Renal pelvis (tissue), 1 donor: ENCODE measurements at regions not wholly inside any gene's neighbourhood (a gene's known extent, or its start where the extent isn't known, plus 50 kb on each side); places are given as distances from the start of the nearest gene placed in this dataset.
A peak's percentile ranks its signal among the peaks of the same experiment; 100 is the strongest.

Experiments
- DNase-seq: peaks from one replicate; pipeline ENCODE4 v3.0.0-alpha.2; 2013

GRCh38 chr5:8138884-8139283 is 269.9 kb downstream of the MTRR start:
- no peak for DNase-seq

DNA sequence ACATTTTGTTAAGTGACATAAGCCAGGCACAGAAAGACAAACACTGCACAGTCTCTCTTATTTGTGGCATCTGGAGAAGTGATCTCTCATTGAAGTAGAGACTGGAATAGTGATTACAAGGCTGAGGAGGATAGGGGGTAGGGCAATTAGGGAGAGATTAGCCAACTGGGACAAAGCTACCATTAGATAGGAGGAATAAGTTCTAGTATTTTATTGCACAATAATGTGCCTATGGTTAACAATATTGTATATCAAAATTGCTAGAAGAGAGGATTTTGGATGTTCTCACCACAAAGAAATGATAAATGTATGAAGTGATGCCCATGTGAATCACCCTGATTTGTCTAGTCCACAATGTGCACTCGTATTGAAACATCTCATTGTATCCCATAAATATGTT is 281.8 kb downstream of the MTRR start:
- no peak for DNase-seq

GRCh38 chr5:8156706-8157105 is 287.8 kb downstream of the MTRR start:
- no peak for DNase-seq

DNA sequence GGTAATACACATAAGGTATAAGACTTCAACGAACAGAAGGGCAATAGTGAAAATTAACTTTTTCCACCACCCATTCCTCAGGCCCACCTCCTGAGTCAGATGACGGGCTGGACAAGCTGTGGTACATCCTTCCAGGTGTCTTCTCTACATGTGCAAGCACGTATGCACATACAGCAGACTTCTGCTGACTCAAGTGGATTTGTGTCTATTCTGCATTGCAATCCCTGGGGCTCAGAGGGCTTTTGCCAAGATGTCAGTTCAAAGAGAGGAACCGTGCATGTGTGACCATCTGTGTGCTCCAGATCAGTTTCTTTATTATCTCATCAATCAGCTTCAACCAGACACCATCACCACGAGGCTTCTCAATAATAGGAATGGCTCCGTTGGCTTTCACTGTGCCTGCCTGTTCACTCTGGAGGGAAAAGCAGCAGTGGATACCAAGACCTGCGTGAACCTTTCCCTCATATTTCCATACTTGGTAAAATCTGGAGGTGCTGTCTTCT is 288.4 kb downstream of the MTRR start:
- no peak for DNase-seq

DNA sequence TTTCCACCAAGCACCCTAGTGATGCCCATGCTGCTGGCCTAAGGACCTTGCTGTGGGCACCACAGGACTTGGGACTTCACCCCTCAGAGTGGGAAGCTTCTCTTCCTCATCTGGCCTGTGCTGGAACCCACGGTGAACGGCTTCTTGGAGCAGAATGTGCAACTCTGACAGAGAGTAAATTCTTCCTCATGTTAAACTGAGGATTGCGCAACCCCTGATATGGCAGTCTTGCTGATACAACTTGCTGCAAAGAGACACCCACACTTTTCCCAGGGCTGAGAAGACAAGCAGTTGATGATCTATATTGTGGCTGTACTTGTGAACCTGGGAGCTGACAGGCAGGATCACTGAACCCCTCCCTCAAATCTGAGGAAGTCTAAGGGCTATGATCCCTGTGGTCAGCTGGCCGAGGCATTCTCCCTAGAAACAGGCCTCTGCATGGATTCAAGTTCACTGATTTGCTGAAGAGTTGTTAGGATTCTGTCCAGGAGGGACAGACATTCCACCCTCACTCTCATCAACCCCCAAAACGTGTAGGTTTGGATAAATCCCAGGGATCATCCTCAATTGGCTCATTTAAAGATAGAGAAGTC is 307.2 kb downstream of the MTRR start:
- no peak for DNase-seq

DNA sequence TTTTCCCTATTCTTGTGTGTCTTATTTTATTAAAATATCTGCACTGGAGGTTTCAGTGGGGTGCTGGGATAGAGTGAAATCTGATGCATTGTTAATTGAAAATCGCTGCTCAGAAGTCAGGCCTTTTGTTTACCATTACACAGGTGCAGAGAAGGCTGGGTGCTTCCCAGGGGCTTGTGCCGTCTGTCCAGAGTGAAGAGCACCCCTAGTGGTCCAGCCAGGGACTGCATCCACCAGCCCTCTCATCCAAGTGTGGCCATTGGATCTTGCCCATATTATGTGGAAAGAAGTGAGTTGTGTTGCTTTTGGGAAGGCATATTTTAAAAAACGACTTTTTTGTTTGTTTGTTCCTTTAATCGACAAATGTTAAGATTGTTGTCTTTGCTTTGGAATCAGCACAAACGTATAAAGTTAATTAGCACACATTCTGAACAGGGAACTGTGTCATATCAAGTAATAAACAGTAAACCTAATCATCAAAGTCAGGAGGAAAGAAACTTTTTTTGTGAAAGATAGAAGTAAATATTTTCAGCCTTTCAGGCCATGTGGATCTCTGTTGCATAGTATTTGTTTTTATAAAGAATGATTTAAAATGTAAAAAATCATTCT is 315.6 kb downstream of the MTRR start:
- peak; percentile 12 for DNase-seq

- no peak for DNase-seq
These were observed 316.9 kb downstream of the MTRR start for GRCh38 chr5:8185852-8186251.

- DNase-seq = no peak
These were observed 320.1 kb downstream of the MTRR start for GRCh38 chr5:8188874-8189565.

DNA sequence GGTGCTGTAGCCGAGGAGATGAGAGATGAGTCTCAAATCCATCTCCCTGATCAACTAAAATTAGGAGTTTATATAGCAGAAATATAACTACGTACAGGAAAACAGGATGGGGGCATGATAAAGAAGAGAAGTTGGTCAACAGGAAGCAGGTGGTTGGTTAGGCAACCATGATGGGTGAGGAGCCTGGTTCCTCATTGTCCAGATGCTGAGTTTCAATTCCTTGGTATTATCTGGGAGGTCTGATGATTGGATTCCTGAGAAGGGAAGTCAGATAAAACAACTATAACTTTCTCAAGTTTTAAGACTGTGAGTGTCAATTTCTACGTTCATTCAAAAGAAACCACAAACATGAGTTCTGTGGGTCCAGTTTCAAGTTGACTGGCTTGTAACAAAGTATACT is 323.9 kb downstream of the MTRR start:
- DNase-seq = no peak

DNA sequence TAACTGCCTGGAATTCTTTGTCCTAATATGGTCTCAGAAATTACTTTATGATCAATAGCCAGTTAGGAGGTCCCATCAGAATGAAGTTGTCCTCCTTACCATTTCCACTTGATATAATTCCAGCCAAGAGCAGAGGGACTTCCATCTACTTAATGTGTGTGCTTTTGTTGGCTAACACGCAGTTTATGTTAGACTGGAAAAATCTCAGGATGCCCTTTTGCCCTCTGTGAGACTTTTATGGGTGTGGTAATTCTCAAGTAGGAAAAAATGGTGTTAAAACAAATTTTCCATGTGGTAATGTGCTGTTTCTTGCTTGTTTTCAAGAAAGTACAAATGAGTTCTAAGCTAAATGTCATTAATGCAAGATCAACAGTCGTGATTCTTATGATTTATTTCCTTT is 327.1 kb downstream of the MTRR start:
- no peak for DNase-seq

- DNase-seq = no peak
These were observed 339.4 kb downstream of the MTRR start for GRCh38 chr5:8208307-8208706.

- DNase-seq = no peak
These were observed 340.6 kb downstream of the MTRR start for GRCh38 chr5:8209500-8209899.

- DNase-seq = no peak
These were observed 344.8 kb downstream of the MTRR start for GRCh38 chr5:8213701-8214240.

- DNase-seq = no peak
These were observed 348.0 kb downstream of the MTRR start for GRCh38 chr5:8216921-8217320.

DNA sequence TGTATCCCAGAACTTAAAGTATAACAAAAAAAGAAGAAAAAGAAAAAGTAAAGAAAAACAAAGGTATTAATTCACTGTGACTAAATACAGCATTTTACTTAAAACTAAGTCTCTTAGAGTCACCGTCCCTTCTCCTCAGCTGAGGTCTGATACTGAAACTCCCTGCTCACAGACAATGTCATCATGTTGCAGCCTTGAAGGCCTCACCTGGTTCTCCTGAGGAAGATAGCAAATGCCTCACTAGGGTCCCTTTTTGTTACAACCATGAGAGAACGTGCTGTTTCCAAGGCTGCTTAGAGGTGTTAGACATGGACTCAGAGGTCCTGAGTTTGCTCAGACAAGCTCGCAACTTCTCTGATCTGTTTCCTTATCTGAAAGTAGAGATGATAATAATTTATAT is 357.2 kb downstream of the MTRR start:
- DNase-seq = no peak

DNA sequence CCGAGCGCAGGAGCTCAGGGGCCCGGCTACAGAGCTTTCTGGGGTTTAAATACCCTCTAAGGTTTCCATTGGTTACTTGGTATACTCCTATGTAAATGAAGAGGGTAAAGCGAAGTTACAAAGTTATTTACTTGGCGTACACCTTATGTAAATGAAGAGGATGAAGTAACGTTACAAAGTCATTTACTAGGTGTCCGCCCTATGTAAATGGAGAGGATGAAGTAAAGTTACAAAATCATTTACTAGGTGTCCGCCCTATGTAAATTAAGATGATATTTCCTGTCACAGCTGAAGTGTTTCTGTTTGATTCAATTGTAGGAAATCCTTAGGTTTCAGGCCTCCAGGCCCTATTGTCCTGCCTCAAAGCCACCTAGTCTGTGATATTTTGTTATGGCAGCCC is 358.2 kb downstream of the MTRR start:
- no peak for DNase-seq

GRCh38 chr5:8229551-8229950 is 360.6 kb downstream of the MTRR start:
- no peak for DNase-seq

DNA sequence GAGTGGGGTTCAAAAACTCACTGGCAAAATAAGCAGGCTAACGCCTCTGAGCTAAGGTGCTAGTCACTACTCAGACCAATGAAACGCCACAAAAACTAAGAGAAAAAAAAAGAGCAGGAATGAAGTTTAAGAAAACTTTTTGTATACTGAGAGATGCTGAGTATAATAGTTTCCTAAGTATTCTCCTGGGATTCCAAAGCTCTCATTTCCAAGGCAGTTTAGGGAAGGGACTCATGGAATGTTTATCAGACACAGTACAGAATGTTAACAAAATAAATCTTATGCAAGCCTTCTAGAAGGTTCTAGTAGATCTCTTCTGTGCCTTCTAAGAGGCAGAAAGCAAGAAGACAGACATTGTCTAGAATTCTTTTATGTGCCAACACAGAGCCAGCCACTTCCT is 361.9 kb downstream of the MTRR start:
- no peak for DNase-seq

- no peak for DNase-seq
These were observed 364.5 kb downstream of the MTRR start for GRCh38 chr5:8233479-8233878.

DNA sequence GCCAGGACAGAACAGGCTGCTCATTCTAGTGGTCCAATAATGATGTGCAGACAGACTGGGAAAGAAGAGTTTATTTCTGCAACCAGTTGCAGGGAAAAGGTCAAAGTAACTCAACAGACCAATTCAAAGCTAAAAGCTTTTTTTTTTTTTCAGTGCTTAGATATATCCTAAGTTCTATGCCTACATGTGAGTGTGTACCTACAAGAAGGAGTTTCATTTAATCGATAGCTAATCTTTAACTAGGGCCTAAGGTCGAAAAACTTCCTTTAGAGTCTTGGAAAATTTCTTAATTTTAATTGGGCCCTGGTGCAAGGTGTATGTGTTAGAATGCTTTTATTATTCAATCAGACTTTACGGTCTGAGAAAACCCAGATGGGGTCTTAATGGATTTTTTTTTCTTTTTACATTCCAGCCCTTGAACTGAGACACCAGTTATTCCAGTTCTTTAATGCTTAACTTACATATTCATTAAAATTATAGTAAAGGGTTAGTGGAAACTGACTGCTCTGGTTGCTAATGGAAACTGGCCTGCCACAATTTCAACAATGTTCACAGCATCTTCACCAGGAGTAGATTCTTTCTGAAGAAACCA is 365.3 kb downstream of the MTRR start:
- DNase-seq = peak; percentile 36

- no peak for DNase-seq
These were observed 369.1 kb downstream of the MTRR start for GRCh38 chr5:8238080-8238479.

- DNase-seq = no peak
These were observed 370.2 kb downstream of the MTRR start for GRCh38 chr5:8239198-8239597.

GRCh38 chr5:8239646-8240045 is 370.7 kb downstream of the MTRR start:
- no peak for DNase-seq
